Cerebellar cortex (tissue), 1 donor: ENCODE measurements at regions not wholly inside any gene's neighbourhood (a gene's known extent, or its start where the extent isn't known, plus 50 kb on each side); places are given as distances from the start of the nearest gene placed in this dataset.
"Not testable (repeated sequence)": the region's sequence is repeated elsewhere in the genome, so short reads cannot be mapped to it uniquely, and the experiment has no call there.

Experiments used
- DNase-seq: peaks from one replicate; pipeline ENCODE4 v3.0.0-alpha.2; 2015; ENCODE audit warnings: low spot score

GRCh38 chr3:106022913-106023312, 154.1 kb upstream of the CBLB start:
- no peak for DNase-seq

GRCh38 chr3:106025151-106025722, 156.4 kb upstream of the CBLB start:
- DNase-seq = no peak

GRCh38 chr3:106029954-106030626, 161.3 kb upstream of the CBLB start:
- no peak for DNase-seq

DNA sequence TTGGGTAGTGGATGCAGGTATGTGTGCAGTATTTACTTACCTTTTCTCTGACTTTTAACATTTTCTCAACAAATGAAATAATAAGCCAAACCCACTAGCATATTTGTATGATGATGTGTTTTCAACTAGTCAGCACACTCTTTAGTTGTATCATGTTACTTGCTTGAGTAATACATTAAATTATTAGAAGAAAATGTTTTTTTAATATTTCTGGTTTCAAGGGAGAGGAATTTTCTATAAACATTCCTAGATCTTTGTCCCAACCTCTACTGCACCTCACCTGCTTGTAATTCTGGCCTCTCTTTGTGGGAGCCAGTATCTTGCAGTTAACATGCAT, 161.8 kb upstream of the CBLB start:
- no peak for DNase-seq

- DNase-seq = no peak
Observed at GRCh38 chr3:106032479-106032878, 163.7 kb upstream of the CBLB start.

GRCh38 chr3:106033654-106034053, 164.8 kb upstream of the CBLB start:
- DNase-seq = no peak

DNA sequence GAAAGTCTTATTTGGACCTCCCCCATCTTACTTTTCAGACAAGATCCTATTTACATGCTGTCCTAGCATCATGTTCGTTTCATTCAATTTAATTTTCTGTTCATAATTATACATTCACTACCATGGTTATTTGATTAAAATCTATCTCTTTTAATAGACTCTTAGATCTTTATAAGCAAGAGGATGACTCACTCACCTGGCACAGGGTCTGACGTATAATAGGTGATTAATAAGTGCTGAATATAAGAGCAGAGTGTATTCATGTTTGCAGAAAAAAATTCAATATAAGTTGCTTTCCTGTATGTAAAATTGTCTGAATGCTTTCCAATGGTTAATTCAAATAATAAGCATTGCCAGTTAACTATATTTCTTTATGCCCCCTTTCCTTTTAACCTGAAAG, 165.5 kb upstream of the CBLB start:
- DNase-seq = no peak

GRCh38 chr3:106035619-106036018, 166.8 kb upstream of the CBLB start:
- DNase-seq = no peak

DNA sequence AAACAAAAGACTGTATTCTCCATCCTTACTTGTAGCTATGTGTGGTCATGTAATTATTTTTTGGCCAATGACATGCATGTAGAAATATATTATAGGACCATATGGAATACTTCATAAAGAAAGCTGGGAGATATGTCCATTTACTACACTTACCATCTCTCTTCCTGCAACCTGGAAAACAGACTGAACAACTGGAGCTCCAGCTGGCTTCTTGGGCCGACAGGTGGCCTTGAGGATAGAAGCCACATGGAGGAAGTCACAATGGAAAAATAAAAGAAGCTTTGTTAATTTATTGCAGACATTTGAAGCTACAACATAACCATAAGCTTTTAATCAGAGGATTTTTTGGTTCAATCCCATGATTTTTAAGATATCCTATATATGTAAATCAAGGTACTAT, 167.9 kb upstream of the CBLB start:
- DNase-seq = no peak

- no peak for DNase-seq
Observed at GRCh38 chr3:106047221-106047620, 178.4 kb upstream of the CBLB start.

DNA sequence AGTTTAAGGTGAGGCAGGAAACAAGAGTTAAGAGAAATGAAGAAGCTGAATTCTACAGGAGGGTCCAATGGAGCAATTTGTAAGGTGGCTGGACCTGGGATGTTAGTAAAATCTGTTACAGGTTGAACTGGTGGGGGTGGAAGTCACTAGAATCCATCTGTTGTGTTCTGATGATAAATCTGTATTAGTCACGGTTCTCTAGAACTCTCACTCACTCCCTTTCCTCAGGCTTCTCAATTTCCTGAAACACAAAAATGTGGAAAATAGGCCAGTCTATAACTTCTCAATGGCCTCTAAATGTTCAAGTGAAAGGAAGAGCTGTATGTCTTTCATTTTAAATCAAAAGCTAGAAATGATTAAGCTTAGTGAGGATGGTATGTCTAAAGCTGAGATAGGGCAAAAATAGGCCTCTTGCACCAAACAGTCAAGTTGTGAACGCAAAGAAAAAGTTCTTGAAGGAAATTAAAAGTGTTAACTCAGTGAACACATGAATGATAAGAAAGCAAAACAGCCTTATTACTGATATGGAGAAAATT, 180.2 kb upstream of the CBLB start:
- DNase-seq = no peak

DNA sequence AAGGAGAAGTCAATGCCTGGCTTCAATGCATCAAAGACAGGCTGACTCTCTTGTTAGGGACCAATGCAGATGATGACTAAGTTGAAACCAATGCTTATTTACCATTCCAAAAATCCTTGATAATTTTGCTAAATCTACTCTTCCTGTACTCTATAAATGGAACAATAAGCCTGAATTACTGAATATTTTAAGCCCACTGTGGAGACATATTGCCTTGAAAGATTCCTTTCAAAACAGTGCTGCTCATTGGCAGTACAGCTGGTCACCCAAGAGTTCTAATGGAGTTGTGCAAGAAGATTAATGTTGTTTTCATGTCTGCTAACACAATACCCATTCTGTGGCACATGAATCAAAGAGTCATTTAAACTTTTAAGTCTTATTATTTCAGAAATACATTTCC, 181.0 kb upstream of the CBLB start:
- no peak for DNase-seq

GRCh38 chr3:106056931-106057330, 188.1 kb upstream of the CBLB start:
- DNase-seq = no peak

GRCh38 chr3:106058475-106058874, 189.7 kb upstream of the CBLB start:
- DNase-seq = no peak

DNA sequence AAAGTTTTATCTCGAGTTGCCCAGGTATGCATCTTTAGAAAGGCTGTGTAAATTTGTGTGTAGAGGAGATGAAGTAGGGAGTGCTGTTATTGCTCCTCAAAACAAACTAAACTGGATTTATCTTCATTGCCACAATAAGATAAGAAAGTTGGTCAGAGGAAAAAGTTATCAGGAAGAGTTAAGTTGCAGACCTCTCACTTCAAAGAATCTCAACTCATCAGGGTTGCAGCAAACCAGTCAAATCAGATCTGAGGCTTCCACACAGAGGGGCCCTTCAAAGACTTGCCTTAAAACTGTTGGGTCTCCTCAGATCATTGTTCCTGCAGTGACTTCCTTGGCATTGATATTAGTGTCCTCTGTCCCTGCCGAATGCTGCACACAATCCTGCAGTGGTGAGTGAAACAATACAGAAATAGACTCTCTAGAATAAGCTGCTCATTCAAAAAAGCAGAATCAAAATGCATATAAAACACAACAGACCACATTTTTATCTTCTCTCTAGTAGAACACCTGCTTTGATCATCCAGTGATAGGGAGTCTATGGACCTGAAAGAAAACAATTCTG, 191.2 kb upstream of the CBLB start:
- no peak for DNase-seq

GRCh38 chr3:106063909-106064308, 195.1 kb upstream of the CBLB start:
- no peak for DNase-seq

- no peak for DNase-seq
Observed at GRCh38 chr3:106065831-106066230, 197.0 kb upstream of the CBLB start.

DNA sequence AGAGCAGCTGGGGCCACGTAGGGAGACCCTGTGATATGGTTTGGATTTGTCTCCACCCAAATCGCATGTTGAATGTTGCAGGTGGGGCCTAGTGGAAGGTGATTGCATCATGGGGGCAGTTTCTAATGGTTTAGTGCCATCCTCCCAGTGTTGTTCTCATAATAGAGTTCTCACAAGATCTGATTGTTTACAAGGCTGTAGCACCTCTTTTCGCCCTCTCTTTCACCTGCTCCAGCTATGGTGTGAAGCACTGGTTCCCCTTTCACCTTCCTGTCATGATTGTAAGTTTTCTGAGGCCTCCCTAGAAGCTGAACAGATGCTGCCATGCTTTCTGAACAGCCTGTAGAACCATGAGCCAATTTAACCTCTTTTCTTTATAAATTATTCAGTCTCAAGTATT, 198.9 kb upstream of the CBLB start:
- no peak for DNase-seq

DNA sequence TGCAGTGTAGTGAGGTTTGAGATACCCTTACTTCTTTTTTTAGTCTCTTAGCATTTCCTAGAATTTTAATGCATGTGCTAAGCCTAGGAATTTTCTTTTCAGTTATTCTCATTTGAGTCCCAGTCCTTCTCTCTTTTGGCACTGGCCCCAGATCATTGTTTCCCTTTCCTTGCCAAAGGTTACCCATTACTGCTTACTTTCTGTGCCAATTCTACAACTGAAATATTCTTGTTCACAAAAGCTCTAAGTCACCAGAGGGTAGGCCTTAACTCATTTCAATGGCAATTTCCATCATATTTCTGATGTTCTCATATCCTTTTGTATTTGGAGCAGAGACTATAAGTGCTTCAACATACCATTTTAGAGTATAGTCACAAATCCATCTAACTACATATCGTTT, 199.6 kb upstream of the CBLB start:
- no peak for DNase-seq

DNA sequence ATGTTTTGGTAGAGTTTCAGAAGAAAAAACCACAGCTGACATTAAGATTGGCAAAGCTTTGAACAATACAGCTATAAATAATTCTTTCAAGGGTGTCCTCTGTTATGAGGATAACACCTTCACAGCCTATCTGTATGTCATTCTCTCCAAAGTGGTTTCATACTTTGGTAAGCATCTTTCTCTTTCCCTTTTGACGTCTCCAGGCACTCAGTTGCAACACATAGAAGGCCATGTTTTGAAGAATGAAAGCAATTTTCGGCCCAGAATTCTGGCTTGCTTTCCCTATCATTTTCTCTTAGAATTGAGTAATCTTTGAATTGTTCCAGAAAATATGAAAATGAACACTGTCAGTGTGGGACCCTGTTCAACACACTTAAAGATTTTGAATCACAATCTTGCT, 200.0 kb upstream of the CBLB start:
- DNase-seq = no peak

GRCh38 chr3:106070187-106070586, 201.4 kb upstream of the CBLB start:
- DNase-seq = no peak

GRCh38 chr3:106071306-106071705, 202.5 kb upstream of the CBLB start:
- no peak for DNase-seq

DNA sequence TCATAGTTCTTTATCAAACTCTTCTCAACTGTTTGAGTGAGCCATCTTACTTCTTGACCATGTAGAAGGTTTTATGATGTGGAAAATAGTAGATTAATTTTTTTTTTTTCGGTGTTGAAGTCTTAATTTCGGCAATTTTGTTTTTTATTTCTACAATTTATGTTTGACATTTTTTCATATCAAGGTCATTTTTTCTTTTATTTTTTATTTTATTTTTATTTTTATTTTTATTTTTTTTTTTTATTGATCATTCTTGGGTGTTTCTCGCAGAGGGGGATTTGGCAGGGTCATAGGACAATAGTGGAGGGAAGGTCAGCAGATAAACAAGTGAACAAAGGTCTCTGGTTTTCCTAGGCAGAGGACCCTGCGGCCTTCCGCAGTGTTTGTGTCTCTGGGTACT, 203.8 kb upstream of the CBLB start:
- not testable (repeated sequence) for DNase-seq

- DNase-seq = not testable (repeated sequence)
Observed at GRCh38 chr3:106073806-106074205, 205.0 kb upstream of the CBLB start.
